Gastroesophageal sphincter (tissue), 3 donors: ENCODE measurements at regions not wholly inside any gene's neighbourhood (a gene's known extent, or its start where the extent isn't known, plus 50 kb on each side); places are given as distances from the start of the nearest gene placed in this dataset.

Source experiments
- POLR2A ChIP-seq, 2 donors: fragments of 450-650 bp; IDR thresholded peaks; one replicate each; pipeline ENCODE4 v1.6.1; 2017; ENCODE audit warnings: antibody characterized with exemption in 2 of 2, mild to moderate bottlenecking in 2 of 2, moderate library complexity in 1 of 2
- TF ChIP-seq, protein P1 (sequence below), 4 experiments: fragments of 200-600 bp in 2 of 4; fragments of 450-650 bp in 2 of 4; sonication (generic) in 1 of 4; IDR thresholded peaks; one replicate each; pipeline ENCODE4 v1.5.1; 2017 to 2019; ENCODE audit warnings: antibody characterized with exemption in 4 of 4, mild to moderate bottlenecking in 2 of 4, moderate library complexity in 2 of 4

DNA sequence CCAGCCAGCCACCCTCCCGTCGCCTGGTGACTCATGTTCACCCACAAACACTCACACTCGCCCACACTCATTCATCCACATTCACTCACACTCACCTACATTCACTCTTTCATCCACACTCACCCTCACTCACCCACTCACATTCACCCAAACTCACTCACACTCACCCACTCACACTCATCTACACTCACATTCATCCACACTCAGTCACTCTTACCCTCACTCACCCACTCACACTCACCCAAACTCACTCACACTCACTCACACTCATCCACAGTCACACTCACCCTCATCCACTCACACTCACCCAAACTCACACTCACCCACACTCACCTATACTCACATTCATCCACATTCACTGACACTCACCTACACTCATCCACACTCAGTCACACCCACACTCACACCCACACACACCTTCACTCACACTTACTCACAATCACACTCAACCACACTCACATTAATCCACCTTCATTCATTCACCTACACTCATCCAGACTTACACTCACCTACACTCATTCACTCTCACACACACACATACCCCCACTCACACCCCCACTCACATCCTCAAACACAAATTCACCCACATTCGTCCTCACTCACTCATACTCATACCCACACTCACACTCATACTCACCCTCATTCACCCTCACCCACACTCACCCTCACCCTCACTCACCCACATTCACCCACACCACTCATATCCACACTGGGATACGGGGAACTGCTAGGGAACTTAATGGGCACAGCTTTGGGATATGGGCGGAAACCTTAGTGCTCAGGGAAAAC is 2221.6 kb upstream of the AGA start:
- no peak for TF ChIP-seq POLR2A (IDR thresholded peaks at IDR 0.05)
- TF ChIP-seq, protein P1, sequence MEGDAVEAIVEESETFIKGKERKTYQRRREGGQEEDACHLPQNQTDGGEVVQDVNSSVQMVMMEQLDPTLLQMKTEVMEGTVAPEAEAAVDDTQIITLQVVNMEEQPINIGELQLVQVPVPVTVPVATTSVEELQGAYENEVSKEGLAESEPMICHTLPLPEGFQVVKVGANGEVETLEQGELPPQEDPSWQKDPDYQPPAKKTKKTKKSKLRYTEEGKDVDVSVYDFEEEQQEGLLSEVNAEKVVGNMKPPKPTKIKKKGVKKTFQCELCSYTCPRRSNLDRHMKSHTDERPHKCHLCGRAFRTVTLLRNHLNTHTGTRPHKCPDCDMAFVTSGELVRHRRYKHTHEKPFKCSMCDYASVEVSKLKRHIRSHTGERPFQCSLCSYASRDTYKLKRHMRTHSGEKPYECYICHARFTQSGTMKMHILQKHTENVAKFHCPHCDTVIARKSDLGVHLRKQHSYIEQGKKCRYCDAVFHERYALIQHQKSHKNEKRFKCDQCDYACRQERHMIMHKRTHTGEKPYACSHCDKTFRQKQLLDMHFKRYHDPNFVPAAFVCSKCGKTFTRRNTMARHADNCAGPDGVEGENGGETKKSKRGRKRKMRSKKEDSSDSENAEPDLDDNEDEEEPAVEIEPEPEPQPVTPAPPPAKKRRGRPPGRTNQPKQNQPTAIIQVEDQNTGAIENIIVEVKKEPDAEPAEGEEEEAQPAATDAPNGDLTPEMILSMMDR (IDR thresholded peaks at IDR 0.05): no peak
